SH-SY5Y (cell line): ENCODE measurements at regions not wholly inside any gene's neighbourhood (a gene's known extent, or its start where the extent isn't known, plus 50 kb on each side); places are given as distances from the start of the nearest gene placed in this dataset.

Experiments
- GATA2 ChIP-seq: IDR thresholded peaks from 2 replicates; pipeline ENCODE4 v1.6.1; 2011; ENCODE audit warnings: mild to moderate bottlenecking, low read depth, low read length
- GATA3 ChIP-seq: IDR thresholded peaks from 2 replicates; pipeline ENCODE4 v1.6.1; 2011; ENCODE audit warnings: low read depth, mild to moderate bottlenecking, low read length, moderate library complexity

GRCh38 chr6:120489941-120490340, 844.3 kb downstream of the TBC1D32 start:
- TF ChIP-seq GATA3 (no peak), GATA2 (no peak)

- TF ChIP-seq GATA2 (no peak), GATA3 (no peak)
Observed at GRCh38 chr6:120484146-120484545, 850.1 kb downstream of the TBC1D32 start.

- TF ChIP-seq GATA3 (no peak), GATA2 (no peak)
Observed at GRCh38 chr6:120478650-120479049, 855.6 kb downstream of the TBC1D32 start.

- no peak for TF ChIP-seq GATA3
- TF ChIP-seq GATA2 = no peak
Observed at GRCh38 chr6:120473804-120474203, 860.5 kb downstream of the TBC1D32 start.

GRCh38 chr6:120468486-120468885, 865.8 kb downstream of the TBC1D32 start:
- no peak for TF ChIP-seq GATA3
- no peak for TF ChIP-seq GATA2

GRCh38 chr6:120451508-120451907, 882.8 kb downstream of the TBC1D32 start:
- TF ChIP-seq GATA3 = no peak
- TF ChIP-seq GATA2 = no peak

- no peak for TF ChIP-seq GATA2
- TF ChIP-seq GATA3 = no peak
Observed at GRCh38 chr6:120447605-120448004, 886.7 kb downstream of the TBC1D32 start.

GRCh38 chr6:120431841-120432240, 902.4 kb downstream of the TBC1D32 start:
- TF ChIP-seq GATA3 (no peak), GATA2 (no peak)

- no peak for TF ChIP-seq GATA2
- no peak for TF ChIP-seq GATA3
Observed at GRCh38 chr6:120411394-120411793, 922.9 kb downstream of the TBC1D32 start.

- TF ChIP-seq GATA3 (no peak), GATA2 (no peak)
Observed at GRCh38 chr6:120410586-120410985, 923.7 kb downstream of the TBC1D32 start.

GRCh38 chr6:120407696-120408095, 926.6 kb downstream of the TBC1D32 start:
- TF ChIP-seq GATA2 (no peak), GATA3 (no peak)

- no peak for TF ChIP-seq GATA2
- TF ChIP-seq GATA3 = no peak
Observed at GRCh38 chr6:120405947-120406346, 928.3 kb downstream of the TBC1D32 start.

GRCh38 chr6:120395784-120396183, 938.5 kb downstream of the TBC1D32 start:
- no peak for TF ChIP-seq GATA2

- TF ChIP-seq GATA2 (no peak), GATA3 (no peak)
Observed at GRCh38 chr6:120395330-120395729, 939.0 kb downstream of the TBC1D32 start.

- TF ChIP-seq GATA3 (no peak), GATA2 (no peak)
Observed at GRCh38 chr6:120392941-120393340, 941.3 kb downstream of the TBC1D32 start.

GRCh38 chr6:120384671-120385070, 949.6 kb downstream of the TBC1D32 start:
- TF ChIP-seq GATA3 (no peak), GATA2 (no peak)
